ELR (cell line): ENCODE measurements at regions not wholly inside any gene's neighbourhood (a gene's known extent, or its start where the extent isn't known, plus 50 kb on each side); places are given as distances from the start of the nearest gene placed in this dataset.
"Not testable (repeated sequence)": the region's sequence is repeated elsewhere in the genome, so short reads cannot be mapped to it uniquely, and the experiment has no call there.

Source experiments
- DNase-seq: peaks from one replicate; pipeline ENCODE4 v3.0.0-alpha.2; 2015; ENCODE audit warnings: low read depth

DNA sequence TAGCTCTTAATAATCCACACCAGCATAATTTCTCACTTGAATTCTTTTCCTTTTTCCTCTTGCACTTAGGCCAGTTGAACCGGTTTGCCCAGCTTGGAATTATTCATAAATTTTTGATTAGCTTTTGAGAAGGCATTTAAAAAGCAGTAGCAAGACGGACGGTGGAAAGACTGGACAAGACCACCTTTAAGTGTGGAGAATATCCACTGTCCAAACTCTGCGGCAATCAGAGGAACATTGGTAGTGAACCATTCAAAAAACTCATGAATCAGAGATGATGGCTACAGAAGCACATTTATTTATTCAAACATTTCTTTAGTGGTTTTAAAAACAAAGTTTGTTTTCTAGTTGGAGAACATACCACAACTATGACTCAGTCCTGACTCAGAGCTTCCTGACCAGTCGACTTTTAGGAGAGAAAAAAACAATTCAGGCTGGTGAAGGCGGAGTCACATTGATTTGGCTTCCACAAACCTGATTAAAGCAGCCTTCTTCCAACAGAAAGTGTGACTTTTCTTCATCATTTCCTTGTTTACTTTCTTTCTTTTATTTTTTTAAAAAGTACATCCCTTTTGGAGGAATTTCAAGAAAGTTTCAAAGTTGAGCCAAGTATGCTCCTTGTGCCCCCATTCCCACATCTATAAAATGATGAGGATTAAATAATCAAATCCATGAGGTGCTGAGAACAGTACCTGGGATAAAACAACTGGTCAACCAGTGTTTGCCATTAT is 128.8 kb downstream of the ADSS2 start:
- peak; percentile 100 for DNase-seq

DNA sequence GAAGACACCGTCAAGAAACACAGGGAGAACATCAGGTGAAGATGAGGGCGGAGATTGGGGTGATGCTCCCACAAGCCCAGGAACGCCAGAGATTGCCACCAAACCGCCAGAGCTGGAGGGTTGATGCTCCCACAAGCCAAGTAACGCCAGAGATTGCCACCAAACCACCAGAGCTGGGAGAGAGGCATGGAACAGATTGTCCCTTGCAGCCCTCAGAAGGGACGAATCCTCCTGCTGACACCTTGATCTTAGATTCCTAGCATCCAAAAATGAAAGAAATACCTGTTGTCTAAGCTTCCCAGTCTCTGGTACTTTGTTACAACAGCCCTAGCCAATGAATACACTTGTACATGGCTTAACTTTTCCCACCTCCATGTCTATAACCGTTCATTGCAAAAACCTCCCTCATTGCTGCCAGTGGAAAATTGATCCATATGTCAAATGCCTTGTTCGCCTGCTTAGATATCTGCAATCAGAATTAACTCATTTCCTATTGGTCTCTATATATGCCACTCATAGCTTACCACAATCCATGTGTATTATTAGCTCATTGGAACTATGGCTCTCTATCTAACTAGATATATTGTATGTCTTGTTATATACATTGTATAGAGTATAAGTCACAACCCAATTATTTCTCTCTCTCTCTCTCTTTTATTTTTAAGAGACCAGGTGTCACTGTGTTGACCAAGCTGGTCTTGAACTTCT is 127.4 kb downstream of the ADSS2 start:
- DNase-seq: peak; percentile 10

DNA sequence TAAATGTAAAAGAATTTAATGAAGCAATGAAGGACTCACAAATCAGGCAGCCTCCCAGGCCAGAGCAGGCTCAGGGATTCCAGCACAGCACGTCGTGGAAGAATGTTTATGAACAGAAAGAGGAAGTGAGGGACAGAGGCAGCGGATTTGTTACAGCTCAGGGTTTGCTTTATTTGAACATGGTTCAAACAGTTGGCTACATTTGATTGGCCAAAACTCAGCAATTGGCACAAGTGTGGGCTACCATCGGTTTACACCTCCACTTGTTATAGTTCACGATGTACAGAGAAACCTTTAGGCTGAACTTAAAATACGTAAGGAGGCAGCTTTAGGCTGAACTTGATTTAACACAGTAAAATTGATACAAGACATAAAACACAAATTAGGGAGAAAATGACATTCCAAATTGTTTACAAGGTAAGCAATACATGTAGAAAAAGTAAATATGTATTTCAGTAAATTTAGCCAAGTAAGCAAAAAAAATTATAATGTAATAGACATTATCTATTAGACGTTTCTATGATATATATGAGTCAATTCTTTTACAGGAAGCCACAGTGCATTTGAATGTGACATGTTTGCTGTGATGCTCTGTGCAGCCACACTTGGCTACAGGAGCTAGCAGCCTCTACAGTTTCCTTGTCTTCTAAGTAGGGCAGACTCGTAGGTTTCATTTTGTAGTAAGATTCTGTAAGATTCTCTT is 126.5 kb downstream of the ADSS2 start:
- peak; percentile 27 for DNase-seq

DNA sequence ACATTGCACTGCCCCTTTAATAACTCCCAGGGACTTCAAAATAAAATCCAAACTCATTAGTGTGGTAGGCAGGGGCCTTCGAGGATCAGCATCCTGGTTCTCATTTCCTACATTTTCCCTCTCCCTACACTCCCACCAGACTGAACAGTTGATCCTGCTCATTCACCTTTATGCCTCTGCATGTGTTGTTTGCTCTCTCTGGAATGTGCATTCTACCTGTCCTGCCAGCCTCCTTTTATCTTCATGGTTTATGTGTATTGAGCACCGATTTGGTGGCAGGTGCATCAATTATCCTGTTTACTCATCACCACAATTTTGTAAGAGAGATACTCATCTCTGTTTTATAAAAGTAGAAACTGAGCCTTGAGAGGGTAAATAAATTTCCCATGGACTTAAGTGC is 125.0 kb downstream of the ADSS2 start:
- no peak for DNase-seq

DNA sequence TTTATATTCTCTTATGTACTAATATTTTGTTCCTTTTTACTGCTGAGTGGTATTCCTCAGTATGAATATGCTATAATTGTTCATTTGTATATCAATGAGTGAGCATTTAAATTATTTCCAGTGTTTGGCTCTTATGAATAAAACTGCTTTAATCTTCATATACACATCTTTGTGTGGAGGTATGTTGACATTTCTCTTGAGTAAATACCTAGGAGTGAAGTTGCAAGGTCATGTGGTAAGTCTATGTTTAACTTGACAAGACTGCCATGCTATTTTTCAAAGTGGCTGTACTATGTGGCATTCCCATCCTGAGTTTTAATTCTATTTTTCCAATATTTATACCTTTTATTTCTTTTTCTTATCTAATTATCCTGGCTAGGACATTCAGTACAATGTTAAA is 124.2 kb downstream of the ADSS2 start:
- no peak for DNase-seq

DNA sequence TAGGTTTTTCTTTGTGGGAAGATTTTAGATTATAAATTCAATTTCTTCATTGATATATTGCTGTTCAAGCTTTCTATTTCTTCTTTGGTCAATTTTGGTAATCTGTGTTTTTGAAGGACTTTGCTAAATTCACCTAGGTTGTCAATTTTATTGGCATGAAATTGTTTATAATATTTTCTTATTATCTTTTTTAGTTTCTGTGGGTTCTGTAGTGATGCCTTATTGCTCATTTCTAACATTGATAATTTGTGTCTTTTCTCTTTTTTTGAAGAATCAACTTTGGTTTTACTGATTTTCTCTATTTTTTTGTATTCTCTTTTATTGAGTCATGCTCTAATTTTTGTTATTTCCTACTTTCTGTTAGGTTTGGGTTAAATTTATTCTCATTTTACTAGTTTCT is 123.2 kb downstream of the ADSS2 start:
- DNase-seq: no peak

DNA sequence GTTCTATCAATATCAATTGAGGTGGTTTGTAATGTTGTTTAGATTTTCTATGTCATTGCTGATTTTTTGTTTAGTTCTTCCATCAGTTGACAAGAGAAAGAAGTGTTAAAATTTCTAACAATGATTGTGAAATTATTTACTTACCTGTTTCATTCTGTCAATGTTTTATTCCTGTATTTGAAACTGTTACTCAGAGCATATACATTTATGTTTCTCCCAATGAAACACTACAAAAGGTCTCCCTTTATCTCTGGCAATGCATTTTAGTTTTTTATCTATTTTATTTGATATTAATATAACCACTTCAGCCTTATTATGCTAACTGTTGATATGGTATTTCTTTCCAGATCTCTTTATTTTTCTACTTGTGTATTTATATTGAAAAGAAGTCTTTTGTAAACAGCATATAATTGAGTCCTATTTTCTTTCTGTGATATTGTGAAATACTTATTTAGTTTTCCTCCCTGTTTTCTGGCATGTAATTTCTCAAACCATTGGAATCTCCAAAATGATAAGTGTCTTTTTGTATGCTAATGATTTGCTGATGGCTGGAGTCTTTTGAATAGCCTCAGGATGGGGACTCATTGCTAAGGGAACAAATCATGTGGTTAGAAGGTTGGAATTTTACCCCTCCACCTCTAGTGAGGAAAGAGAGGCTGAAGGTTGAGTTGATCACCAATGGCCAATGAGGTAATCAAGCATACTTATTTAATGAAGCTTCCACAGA is 122.0 kb downstream of the ADSS2 start:
- DNase-seq: peak; percentile 15

DNA sequence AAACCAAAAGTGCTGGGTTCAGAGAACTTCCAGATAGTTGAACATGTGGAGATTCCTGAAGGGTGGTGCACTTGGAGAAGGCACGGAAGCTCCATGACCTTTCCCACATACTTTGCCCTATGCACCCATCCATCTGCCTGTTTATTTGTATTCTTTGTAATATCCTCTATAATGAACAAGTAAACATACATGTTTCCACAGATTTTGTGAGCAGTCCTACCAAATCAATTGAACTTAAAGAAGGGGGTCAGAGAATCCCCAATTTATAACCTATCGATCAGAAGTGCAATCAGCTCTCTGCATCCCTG is 121.4 kb downstream of the ADSS2 start:
- DNase-seq: no peak

DNA sequence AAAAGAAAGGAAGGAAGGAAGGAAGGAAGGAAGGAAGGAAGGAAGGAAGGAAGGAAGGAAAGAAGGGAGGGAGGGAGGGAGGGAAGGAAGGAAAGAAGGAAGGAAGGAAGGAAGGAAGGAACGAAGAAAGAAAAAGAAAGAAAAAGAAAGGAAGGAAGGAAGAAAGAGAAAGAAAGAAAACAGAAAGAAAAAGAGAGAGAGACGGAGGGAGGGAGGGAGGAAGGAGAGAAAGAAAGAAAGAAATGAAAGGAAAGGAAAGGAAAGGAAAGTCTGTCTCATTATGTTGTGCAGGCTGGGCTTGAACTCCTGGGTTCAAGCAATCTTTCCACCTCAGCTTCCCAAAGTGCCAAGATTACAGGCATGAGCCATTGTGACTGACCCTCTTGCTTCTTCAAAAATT is 118.9 kb downstream of the ADSS2 start:
- not testable (repeated sequence) for DNase-seq

DNA sequence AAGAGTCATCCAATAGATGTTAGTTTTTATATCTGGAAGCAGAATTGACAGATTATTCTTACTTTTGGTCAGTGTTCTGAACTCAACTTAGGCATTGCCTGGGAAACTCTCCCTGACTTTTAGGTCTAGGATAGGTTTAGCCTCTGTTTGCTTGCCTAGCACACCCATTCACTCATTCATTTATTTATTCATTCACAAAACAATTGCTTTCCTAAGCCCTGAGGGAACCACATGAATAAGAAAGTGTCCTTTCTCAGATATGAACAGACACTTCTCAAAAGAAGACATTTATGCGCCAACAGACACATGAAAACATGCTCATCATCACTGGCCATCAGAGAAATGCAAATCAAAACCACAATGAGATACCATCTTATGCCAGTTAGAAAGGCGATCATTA is 117.4 kb downstream of the ADSS2 start:
- not testable (repeated sequence) for DNase-seq

DNA sequence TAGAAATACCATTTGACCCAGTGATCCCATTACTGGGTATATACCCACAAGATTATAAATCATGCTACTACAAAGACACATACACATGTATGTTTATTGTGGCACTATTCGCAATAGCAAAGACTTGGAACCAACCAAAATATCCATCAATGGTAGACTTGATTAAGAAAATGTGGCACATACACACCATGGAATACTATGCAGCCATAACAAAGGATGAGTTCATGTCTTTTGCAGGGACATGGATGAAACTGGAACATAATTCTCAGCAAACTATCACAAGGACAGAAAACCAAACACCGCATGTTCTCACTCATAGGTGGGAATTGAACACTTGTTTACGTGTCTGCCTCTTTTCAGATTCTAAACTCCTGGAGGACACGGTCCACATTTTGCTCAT is 116.9 kb downstream of the ADSS2 start:
- DNase-seq: not testable (repeated sequence)

DNA sequence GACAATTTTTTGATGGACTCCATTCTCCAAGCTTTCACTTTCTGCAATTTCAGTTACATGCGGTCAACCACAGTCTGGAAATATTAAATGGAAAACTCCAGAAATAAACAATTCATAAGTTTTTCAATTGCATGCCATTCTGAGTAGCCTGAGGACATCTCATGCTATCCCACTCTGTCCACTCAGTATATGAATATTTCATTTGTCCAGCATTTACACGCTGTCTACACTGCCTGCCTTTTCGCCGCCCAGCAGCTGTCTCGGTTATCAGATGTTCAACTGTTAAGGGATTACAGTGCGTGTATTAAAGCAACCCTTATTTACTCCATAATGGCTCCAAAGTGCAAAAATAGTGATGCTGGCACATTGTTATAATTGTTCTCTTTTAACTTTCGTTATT is 116.3 kb downstream of the ADSS2 start:
- DNase-seq: no peak

DNA sequence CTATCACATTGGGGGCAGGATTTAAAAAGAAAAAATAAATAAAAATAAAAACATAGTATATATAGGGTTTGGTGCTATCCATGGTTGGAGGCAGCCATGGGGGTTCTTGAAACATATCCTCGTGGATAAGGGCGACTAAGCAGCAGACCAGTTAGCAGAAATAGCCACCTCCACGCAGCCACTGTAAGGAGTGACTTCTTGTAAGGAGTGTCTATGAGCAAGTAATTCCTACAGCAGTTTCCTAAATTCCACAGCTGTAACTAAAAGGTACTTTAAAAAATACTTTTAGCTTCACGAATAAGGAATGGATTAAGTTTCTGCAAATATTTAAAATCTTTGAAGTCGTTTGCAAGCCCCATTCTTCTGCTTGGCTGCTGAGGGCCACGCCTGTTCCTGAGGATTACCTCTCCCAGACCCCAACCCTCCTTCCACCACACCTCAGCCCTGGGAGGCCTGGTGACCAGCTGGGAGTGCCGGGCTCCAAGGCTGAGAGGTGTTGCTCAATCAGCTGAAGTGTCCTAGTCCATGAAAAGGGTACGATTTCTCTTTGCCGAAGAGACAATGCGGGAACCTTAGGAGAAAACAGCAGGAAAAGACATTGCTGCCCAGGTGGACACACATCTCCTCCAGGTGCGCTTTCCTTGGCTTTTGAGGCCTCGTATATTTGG is 115.3 kb downstream of the ADSS2 start:
- DNase-seq: no peak

DNA sequence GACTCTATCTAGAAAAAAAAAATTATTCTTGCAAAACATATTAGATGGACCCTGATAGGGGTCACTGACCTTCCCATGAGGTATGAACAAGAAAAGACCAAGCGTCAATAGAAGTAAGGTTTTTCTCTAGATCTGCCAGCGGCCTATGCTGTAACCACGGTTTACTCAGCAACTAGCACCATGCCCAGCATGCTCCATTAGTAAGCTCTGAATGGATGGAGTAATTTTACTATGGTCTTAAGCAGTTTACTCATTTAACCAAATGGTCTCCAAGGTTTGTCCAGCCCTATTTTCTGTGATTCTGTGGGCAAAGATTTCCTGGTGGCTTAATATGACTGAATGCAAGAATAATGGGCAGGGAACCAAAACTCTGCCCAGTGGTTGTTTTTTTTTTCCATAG is 113.9 kb downstream of the ADSS2 start:
- no peak for DNase-seq

DNA sequence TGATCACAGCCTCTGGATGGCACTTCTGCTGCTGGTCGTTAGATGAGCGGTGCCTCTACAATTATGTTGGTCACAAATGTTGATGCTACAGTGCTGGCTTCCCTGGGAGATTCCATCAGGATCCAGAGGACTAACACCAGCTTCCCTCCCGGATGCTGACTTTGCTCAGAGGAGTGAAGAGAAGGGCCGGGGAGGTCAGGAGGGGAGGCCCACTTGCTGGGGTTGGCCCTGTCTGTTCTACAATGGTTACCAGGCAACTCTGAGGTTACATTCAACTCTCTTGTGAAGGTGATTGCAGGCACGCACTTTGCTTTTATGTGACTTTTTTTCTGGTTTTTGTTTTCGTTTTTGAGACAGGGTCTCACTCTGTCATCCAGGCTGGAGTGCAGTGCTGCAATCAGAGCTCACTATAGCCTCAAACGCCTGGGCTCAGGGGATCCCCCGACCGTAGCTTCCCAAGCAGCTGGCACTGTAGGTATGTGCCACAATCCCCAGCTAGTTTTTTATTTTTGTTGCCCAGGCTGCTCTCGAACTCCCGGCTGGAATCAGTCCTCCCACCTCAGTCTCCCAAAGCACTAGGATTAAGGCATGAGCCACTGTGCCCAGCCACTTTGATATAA is 112.5 kb downstream of the ADSS2 start:
- no peak for DNase-seq

DNA sequence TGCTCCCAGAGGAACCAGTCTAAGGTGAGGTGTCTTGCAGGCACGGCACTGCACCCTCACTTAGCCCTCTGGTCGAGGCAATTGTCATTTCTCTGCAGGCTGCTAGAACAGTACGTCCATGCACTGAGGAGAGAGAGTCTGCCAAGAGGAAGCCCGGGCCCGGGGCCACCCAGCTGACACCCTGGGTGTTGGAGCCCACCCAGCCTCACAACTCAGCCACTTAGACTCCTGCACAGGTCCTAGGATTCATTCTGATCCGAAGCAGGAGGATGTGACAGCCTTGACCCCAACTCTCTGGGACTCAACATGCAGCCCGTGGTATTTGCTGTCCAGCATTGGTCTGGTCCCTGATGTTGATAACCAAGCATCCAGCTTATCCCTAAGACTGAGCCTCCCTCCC is 111.9 kb downstream of the ADSS2 start:
- DNase-seq: no peak

DNA sequence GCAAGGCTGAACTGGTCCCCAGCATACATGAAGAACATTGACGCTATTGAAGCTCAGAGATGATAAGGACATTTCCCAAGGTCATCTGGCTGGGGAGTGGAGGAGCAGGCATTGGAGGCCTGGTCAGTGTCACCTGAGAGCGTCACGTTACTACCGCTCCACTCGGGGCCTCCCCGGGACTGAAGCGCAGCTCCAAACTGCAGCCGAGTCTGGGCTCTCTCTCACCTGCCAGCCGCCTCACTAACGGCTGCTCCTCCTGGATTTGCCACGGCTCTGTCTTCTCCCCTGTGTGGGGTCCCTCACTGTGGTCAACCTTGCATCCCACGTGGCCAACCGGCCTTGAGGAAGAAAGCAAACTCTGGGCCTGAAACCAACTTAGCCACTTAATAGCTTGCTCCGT is 111.3 kb downstream of the ADSS2 start:
- DNase-seq: no peak

DNA sequence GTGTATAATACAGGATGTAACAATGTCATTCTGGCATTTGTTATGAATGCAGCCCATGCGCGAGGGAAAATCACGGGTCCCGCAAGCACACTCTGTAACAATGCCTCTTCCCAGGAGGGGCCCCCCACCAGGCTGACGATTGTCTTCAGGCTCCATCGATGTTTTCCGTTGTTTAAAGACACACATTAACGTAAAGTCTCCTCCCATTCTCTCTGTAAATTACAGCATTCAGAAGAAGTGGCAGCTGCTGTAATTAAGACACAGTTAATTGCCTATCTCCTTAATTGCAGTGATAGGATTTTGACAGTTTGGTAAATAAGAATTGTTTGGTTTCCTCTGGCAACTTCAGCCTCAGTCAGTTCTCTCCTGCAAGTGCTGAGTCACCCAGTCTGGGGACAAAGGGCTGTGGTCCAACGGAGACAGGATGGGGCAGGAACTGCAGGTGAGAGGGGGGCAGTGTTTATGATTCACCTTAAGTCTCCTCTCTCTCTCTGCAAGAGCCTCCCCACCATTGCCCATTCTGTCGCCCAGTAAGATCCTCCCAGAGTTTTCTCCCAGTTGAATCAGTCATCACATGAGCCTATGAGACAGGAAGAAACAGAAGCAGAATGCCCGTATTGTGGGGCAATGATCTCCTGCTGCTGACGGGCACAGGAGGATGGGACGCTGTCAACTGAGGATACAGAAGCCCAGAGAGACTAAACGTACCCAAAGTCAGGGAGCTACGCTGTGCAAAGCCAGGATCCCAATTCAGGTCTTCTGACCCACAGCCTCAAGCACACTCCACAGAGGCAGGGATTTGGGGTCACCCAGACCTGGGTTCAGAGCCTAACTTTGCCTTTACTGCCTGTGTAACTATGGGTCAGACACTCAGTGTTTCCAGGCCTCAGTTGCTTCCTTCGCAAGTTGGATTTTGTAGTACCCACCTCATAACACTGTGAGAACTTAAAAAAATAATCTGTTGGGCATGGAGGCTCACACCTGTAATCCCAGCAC is 110.0 kb downstream of the ADSS2 start:
- DNase-seq: peak; percentile 45

DNA sequence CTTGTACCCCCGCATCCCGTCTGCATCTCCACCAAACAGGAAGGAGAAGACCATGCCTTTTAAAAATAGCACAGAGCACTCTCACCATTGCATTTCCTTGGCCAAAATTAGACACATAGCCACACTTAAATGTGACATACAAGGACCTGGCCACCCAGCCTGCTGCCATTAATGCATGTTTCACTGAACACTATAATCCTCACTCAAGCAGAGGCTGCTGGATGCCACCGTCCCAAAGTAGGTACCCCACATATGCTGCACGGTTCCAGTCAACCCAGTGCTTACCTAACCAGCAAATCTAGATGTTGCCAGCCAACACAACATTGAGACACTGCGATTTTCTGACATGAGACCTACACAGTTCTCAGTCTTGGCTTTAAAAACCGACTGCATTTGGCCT is 107.7 kb downstream of the ADSS2 start:
- DNase-seq: no peak

DNA sequence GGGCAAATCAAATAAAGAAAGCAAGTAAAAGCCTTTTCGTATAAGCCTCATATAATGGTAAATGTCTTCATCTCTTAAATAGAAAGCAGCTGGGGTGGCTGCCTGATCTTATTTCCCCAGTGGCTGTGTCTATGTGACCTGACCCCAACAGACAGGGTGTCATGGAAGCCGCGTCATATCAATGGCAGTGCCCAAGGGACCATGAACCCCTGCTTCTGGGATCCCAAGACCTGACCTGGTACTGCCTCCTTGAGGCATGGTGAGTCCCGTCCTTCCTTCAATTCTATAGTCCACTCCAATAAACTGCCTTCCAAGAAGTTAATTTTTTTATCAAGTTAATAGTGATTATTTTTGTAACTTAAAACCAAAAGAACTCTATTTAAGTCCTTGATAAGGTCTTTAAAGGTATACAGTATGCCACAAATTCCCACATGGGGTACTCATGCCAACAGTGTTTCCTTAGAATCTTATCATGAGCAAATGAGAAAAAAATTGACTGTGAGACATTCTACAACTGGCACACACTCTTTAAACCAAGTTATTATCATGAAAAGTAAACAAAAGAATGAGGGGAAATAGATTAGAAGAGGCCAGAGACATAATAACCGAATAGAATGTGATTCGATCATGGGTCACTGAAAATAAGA is 104.6 kb downstream of the ADSS2 start:
- no peak for DNase-seq
